IPS-NIHi11 (cell line): ENCODE measurements at regions not wholly inside any gene's neighbourhood (a gene's known extent, or its start where the extent isn't known, plus 50 kb on each side); places are given as distances from the start of the nearest gene placed in this dataset.
"Not testable (repeated sequence)": the region's sequence is repeated elsewhere in the genome, so short reads cannot be mapped to it uniquely, and the experiment has no call there.

Source experiments
- DNase-seq: peaks from one replicate; pipeline ENCODE4 v3.0.0; 2012; ENCODE audit warnings: mixed read lengths, low spot score

- DNase-seq, result no peak
Measured at GRCh38 chr1:31485166-31485565, 72.2 kb downstream of the SERINC2 start.

GRCh38 chr1:31487143-31487542 lies 74.1 kb downstream of the SERINC2 start:
- DNase-seq, result no peak

- DNase-seq, result no peak
Measured at GRCh38 chr1:31487721-31488293, 74.8 kb downstream of the SERINC2 start.

GRCh38 chr1:31488528-31488927 lies 75.5 kb downstream of the SERINC2 start:
- no peak for DNase-seq

GRCh38 chr1:31489575-31489974 lies 76.6 kb downstream of the SERINC2 start:
- DNase-seq, result not testable (repeated sequence)

GRCh38 chr1:31490596-31490995 lies 77.6 kb downstream of the SERINC2 start:
- DNase-seq, result not testable (repeated sequence)

- not testable (repeated sequence) for DNase-seq
Measured at GRCh38 chr1:31495351-31495750, 81.0 kb upstream of the TINAGL1 start.

GRCh38 chr1:31495770-31496169 lies 80.5 kb upstream of the TINAGL1 start:
- not testable (repeated sequence) for DNase-seq

GRCh38 chr1:31497601-31498000 lies 78.7 kb upstream of the TINAGL1 start:
- no peak for DNase-seq

GRCh38 chr1:31498376-31499040 lies 77.8 kb upstream of the TINAGL1 start:
- DNase-seq, result no peak

- DNase-seq, result peak; percentile 41
Measured at GRCh38 chr1:31501505-31501904, 74.8 kb upstream of the TINAGL1 start.

GRCh38 chr1:31502253-31502652 lies 74.1 kb upstream of the TINAGL1 start:
- no peak for DNase-seq

- peak; percentile 74 for DNase-seq
Measured at GRCh38 chr1:31502926-31503511, 73.3 kb upstream of the TINAGL1 start.

- DNase-seq, result no peak
Measured at GRCh38 chr1:31503570-31503969, 72.7 kb upstream of the TINAGL1 start.

GRCh38 chr1:31504001-31504400 lies 72.3 kb upstream of the TINAGL1 start:
- DNase-seq, result no peak

- DNase-seq, result no peak
Measured at GRCh38 chr1:31505911-31506497, 70.3 kb upstream of the TINAGL1 start.

- DNase-seq, result no peak
Measured at GRCh38 chr1:31507221-31507620, 69.1 kb upstream of the TINAGL1 start.

- peak; percentile 40 for DNase-seq
Measured at GRCh38 chr1:31507676-31508530, 68.4 kb upstream of the TINAGL1 start.

GRCh38 chr1:31509124-31510072 lies 66.9 kb upstream of the TINAGL1 start:
- no peak for DNase-seq

GRCh38 chr1:31510304-31510703 lies 66.0 kb upstream of the TINAGL1 start:
- DNase-seq, result no peak
